NCI-H748 (cell line): ENCODE measurements at regions not wholly inside any gene's neighbourhood (a gene's known extent, or its start where the extent isn't known, plus 50 kb on each side); places are given as distances from the start of the nearest gene placed in this dataset.
A peak's percentile ranks its signal among the peaks of the same experiment; 100 is the strongest.

Experiments
- DNase-seq: peaks from one replicate; lab custom pipeline; 2025; ENCODE audit not compliant: unreplicated experiment; lab: John Stamatoyannopoulos, UW

DNA sequence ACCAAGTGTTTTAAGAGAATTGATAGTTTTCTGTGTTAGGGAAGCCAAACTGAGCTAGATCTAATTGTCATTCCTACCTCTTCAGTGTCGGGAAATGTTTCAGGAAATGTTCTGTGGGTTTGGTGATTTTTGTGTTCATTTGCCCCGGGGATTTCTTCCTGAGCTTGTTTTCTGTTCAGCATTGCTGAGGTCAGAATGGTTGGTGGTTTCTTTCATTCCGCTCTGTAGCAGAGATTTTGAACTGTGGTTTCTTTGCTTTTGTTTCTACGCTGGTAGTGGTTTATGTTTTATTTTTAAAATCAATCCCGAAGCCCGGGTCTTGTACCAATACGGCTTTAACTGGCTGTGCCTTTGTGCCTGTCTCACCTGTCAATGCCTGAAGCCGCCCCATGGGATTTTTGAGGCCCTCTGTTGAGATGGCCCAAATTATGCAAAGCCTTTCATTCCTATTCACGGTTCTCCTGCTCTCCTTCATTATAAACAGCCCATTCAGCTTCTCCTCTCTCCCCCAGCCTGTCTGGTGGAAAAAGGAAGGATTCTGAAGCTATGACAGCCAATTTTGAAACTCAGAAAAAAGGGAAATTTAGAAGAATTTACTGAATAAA is 417.2 kb upstream of the KAZN start:
- DNase-seq = no peak

DNA sequence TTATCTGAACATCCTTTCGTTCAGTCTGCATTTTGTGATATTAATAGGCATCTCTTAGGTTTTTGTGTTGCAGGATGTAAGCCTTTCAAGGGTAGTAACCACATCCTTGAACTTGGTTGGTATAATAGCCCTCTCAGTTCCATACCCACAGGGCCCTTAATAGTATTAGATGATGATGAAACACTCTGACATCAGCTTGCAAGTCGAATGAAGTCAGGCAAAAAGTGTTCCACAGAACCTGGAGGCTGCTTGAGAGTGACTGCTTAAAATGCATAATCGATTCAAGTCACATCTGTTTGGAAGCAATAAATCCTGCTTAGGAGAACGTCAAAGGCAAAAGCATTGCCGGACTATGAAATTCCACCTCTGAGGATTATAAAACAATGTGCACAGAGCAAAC is 415.6 kb upstream of the KAZN start:
- no peak for DNase-seq

DNA sequence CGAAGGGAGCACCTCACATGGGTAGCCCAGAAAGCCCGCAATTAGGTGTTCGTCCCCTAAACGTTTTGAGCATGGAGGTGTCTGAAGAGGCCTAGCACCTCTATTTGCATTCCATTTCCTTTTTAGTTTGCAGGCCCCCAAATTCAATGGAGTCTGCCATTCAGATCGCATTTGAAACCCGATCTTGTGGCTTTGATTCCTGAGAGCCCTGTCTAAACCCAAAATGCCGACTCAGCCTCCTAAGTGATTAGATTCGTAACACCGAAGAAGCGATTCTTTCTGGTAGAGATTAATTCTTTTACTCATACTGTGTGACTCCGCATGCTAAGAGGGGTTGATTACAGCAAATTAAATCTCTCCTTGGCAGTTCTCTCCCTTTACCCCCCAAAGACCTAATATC is 415.2 kb upstream of the KAZN start:
- no peak for DNase-seq

DNA sequence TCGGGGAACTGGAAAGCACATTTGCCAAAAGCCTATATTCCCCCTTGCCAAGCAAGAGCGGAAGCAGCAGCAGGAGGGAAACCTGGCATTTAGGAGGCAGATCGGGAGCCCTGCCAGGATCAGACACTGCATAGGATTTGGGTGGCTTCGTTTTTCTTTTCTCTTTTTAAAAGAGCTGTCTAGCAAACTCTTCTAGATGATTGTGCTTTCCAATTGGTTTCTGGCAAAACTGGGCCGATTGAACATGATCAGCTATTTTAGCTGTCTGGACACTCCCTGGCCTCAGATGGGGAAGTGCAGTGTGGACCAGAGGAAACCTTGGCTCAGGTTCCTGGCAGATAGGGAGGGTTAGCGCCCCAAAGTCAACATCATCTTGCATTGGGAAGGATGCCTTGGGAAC is 414.0 kb upstream of the KAZN start:
- DNase-seq = no peak

DNA sequence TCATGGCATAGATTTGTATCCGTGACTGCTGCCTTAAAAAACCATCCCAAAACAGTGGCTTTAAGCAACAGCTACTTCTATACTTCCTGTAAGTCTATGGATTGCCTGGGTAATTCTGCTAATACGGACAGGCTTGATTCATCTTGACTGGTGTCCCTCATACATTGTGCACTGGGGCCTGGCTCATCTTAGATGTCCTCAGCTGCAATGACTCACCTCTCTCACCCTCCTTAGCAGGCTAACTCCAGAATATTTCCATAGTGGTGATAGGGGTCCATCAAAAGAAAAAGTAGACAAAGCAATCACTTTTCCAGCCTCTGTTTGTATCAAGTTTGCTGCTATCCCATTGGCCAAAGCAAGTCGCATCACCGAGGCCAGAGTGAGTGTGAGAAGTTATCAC is 409.1 kb upstream of the KAZN start:
- DNase-seq = no peak

DNA sequence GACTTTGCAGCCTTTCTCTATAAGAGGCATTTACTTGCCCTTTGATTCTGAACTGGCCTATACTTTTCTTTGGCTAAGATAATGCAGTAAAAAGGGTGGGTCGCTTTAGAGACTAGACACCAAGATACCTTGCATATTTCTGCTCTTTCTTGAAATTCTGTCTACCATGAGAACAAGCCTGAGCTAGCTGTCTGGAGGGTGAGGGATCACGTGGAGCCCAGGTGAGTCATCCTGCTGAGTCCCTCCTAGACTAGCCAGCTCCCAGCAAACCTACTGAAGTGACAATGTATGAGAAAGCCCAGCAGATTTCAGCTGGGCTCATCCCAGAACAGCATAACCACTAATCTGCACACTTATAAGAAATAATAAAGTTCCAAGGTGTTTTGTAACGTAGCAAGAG is 408.0 kb upstream of the KAZN start:
- DNase-seq = no peak

DNA sequence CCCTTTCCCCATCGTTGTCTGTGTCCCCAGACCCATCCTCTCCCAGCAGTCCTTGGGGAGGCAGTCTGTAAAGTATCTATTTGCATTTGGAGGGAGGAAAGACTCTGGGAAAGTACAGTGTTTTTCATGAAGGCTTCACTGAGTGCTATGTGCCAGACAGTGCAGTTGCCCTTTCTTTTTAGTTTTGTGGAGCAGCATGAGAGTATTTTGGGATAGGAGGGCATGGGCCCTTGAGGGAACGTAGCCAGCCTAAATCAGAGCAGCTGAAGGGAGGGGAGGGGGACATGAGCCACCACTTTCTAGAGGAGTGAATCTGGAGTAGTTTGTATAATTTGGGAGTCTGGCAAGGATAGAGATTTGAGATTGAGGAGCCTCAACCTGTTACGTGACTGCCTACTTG is 404.0 kb upstream of the KAZN start:
- DNase-seq = no peak

DNA sequence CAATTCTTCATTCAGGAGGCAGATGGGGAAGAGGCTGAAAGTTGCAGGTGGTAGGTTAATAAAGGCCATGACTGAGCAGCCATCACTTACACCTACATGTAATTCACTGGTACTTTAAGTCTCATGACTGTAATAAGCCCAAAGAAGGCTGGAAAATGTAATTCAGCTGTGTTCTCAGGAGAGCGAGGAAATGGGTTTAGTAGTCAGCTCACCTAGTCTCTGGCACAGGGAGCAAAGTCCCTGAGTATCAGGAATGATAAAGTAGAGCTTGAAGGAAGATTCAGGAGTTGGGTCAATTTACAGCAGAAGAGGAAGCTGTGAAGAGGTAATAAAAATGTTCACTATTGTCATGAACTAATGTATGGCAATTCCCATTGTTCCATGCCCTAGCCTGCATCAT is 393.4 kb upstream of the KAZN start:
- no peak for DNase-seq

DNA sequence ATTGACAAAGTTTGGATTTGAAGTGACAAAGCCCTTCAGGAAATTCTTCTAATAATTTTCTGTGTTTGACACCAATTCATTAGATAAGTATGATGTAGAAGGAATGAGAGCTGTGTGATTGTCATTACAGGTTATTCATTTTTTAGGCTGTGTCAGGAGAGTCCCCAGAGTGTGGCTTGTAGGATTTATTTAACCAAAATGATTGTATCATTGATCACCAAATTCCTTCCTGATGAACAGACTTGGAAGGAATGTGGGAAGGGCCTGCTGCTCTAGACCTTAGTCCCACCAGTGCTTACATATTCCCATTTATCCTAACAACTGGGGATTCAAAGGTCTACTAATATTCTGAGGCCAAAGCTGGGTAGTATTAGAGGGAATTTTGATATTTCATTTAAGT is 383.3 kb upstream of the KAZN start:
- no peak for DNase-seq

DNA sequence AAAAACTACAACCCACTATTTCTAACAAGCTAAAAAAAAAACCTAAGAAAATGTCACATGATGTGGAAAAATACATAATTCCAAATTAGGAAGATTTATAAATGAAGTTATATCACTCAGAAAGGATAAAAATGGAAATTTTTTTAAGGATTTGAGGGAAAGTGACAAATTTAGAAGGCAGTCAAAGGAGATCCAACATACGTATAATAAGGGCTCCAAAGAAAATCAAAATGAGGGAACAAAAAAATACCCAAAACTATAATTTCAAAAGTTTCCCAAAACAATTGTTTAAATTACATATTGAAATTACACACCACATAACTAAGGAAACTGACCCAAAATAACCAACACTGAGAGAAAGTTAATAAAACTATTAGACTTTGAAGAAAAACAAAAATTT is 381.1 kb upstream of the KAZN start:
- DNase-seq = peak; percentile 5

DNA sequence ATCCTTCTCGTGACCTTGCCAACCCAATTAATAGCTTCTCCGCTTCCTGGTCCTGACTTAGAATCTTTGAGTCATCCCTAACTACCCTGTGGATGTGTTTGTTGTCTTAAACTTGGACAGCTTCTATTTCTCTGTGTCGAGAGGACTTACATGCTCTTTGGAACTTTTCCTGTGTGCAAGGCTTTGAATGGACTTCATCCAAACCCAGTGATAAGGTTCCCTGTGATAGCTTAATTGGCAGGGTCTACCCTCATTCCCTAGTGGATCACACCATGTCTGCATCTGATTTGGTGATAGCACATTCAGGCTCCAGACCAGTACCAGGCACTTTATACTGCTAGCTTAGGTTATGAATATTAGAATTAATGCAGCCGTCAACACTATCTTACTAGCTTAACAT is 378.2 kb upstream of the KAZN start:
- no peak for DNase-seq

DNA sequence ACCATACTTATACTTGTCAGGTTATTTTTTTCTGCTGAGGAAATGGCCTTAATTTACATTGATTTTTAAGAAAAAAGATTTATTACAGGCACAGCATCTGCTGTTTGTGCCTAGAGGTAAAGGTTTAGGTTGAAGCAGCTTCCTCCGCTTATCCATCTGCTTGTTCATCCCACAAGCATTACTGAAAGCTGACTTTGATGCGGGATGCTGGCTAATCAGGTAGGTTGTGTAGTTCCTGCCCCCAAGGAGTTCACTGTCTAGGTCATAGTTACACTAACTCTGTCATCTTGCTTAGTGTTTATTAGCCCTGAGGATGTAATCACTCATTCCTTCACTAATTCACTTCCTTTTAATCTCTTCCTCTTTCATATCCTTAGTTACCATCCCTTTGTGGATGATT is 377.7 kb upstream of the KAZN start:
- DNase-seq = no peak

DNA sequence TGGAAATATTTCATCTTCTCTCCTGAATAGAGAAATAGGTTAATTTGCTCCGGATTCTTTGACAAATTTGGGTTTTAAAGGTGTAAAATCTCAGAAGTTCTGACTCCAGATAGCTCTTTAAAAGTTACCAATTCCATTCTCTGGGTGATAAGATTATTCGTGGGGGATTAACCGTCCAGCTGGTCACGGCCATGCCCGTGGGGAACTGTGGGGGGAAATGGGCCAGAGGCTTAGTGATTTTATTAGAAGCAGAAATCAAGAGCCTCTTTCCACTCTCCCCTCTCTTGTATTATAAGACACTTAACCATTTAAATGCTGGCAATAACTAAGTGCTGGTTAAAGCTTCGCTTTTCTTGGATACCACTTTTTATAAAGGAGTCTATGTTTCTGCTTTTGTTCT is 376.4 kb upstream of the KAZN start:
- no peak for DNase-seq

DNA sequence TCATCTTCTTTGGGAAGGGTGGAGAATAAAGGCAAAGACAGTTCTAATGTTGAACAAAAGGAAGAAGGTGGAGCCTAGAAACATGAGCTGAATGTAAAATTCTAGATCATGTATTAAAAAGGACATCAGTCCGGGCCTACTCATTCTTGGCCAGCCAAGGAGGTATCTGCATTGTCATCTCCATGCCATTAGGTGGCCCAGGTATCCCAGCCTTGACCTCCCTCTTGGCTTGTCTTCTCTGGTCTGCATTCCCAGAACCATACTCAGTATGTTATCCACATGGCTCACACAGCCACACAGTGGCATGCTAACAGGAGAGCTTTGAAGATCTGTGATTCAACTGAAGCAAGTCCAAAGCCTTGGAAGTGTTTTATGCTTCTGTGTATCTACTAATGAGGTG is 369.8 kb upstream of the KAZN start:
- no peak for DNase-seq

DNA sequence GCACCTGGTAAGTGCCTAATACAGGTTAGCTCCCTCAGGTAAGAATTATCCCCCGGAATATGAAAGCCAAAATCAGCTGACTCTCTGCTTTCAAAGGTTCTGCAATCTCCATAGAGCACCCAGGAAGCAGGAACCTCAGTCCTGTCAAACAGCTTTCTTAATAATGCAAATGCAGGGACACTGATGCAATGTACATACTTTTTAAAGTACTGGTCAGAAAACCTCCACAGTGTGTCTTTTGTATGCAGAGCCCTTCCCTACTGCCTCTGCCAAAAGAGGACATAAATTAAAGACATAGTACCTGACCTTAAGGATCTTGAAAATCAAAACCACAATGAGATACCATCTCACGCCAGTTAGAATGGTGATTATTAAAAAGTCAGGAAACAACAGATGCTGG is 365.0 kb upstream of the KAZN start:
- no peak for DNase-seq

DNA sequence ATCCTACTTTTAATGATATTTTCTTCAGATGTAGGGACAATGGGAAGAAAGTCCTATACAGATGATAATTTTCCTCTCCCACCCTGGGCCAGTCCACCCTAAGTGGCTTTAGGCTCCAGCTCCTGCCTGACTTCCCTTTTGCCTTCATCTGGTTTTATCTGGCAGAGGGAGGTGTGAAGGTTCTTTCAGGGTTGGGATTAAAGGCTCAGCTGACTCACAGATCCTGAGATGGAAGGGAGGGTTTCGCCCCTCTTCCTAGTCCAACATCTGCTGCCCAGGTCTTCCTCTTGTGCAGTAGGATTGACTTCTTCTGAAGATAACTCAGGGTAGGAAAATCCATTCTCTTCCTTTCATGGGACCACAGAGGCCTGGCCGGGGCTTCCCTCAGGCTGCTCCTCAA is 362.4 kb upstream of the KAZN start:
- no peak for DNase-seq

DNA sequence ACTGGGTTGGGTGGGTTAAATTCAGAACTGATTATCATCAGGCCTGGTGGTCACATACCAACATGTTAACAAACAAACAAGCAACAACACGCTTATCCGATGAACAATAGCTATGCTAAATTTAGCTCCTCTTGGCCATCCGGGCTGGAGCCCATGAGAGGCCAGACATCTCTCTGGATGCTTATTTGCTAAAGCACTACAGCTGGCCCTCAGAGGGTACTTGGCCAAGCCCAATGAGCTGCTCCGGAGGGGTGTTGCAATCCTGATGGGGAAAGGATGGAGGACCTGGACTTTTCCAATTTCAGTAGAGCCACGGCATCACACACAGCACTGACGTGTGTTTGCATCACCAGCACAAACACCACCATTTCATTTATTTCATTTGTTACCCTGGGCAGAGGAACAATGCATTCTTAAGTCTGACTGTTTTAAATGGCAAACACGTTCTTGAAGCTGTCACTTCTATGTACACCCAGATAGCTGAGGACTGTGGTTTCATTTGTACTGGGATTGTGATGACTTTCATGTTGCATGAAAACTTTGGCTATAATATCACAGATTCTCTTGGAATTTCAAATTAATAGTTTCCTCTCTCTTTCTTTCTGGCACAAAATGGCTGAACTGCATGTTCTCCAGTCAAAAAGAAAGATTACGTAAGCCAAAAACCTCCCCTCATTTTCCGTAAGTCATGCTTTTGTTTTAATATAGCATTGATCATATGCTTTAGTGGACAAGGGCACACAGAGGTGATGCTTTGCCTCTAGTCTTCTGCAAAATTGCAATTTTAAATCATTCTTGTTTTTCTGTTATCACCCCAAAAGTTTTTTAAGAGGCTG is 359.8 kb upstream of the KAZN start:
- DNase-seq = no peak

DNA sequence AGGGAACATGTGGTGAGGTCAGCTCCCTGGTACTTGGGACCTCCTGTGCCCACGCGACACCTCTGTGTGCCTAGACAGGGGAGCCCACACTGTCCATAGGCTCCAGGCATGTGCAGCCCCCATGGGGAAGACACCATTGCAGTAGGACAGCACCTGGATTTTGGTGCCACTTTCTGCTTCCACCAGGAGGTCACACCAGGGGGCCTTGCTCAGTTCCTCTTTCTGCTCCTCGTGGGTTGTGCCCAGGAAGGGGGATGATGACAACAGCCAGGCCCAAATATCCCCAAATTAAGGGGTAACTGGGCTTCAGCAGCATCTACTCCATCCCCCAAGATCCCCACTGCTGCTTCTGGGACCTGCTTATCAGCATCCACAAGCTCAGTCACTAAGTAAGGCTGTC is 358.2 kb upstream of the KAZN start:
- DNase-seq = no peak

DNA sequence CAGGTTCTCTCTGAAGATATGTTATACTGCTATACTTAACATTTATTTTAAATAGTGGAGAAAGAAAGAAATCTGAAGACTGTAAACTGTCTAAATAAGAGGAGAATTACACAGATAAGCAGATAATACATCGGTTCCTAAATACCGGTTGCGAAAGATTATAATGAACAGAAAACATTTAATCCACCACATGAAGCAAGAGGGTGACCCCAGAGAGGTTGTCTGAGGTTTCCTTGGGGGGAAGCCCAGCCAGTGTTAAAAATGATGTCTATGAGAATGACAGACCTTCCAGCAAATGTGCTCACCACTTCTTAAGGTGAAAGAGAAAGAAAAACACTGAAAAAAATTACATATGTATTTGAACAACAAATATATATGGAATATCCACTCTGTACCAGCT is 356.4 kb upstream of the KAZN start:
- no peak for DNase-seq

DNA sequence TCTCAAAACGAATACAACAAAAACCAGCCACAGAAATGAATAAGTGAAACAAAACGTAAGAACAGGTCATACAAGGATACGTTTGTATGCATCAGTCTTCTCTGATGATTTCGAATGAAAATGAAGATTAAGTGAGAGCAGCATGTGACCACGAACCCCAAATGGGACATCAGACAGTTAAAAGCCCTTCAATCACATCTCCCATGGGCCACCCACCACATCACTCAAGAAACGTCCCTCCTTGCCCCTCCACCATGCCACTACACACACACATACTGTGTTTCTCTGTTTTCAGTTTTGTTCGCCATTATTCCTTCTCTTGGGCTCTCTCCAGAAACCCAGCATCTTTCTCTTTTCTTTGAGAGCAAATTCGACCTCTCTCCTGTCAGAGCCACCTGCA is 355.6 kb upstream of the KAZN start:
- DNase-seq = no peak

DNA sequence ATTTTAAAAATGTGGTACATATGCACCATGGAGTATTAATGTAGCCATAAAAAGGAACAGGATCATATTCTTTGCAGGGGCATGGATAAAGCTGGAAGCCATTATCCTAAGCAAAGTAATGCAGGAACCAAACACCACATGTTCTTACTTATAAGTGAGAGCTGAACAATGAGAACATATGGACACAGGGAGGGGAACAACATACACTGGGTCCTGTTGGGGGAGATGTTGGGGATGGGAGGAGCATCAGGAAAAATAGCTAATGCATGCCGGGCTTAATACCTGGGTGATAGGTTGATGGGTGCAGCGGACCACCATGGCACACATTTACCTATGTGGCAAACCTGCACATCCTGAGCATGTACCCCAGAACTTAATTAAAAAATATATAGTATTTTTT is 352.5 kb upstream of the KAZN start:
- DNase-seq = no peak

DNA sequence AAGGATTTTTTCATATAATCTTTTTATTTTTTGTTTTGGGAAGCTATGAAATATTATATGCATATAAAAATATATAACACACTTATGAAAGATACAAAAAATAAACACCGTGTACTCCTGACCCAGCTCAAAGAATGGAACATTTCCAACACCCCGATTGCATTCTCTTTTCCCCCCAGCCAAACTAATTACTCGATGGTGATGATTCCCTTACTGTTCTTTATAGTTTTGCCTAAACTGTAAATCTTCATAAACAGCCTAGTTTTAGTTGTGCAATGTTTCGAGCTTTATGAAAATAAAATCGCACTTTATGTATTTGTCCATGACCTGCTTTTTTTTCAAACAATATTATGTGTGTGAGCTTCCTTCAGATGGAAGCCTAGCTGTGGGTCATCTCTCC is 352.0 kb upstream of the KAZN start:
- DNase-seq = no peak

DNA sequence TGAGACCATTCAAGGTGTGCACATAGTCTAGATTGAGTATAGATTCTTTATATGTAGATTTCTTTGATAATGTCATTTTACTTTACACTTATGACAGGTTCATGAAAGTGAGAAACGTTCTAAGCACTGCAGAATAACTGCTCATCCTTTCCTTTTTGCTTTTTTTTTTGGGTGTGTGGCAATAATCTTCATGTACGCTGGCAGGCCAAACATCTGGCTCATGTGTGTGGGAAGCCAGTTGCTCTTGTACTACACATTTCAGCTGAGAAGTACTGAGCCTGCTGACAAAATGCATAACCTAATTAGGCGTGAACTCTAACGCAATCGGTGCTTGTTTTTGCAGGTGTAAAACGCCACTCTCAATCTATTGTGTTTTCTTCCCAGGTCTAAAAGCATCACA is 350.8 kb upstream of the KAZN start:
- DNase-seq = peak; percentile 36
